ENCODE measurements at regions not wholly inside any gene's neighbourhood (a gene's known extent, or its start where the extent isn't known, plus 50 kb on each side); places are given as distances from the start of the nearest gene placed in this dataset.

DNA sequence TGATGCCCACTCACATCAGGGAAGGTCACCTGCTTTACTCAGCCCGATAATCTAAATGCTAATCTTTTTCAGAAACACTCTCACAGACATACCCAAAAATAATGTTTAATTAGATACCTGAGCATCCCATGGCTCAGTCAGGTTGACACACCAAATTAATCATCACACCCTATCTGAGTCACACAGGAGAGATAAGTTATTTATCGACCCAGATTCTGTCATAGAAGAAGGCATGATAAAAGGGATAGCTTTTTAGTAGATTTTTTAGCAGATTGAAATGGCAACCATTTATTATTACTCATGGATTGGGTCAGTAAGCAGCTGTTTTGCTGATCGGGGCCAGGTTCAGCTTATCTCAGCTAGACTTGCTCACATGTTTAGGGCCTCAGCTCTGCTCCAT lies 97.8 kb upstream of the TYRP1 start:
- DNase-seq (ENCODE audit: low read depth in 4 of 4, low spot score in 3 of 4) = no peak

DNA sequence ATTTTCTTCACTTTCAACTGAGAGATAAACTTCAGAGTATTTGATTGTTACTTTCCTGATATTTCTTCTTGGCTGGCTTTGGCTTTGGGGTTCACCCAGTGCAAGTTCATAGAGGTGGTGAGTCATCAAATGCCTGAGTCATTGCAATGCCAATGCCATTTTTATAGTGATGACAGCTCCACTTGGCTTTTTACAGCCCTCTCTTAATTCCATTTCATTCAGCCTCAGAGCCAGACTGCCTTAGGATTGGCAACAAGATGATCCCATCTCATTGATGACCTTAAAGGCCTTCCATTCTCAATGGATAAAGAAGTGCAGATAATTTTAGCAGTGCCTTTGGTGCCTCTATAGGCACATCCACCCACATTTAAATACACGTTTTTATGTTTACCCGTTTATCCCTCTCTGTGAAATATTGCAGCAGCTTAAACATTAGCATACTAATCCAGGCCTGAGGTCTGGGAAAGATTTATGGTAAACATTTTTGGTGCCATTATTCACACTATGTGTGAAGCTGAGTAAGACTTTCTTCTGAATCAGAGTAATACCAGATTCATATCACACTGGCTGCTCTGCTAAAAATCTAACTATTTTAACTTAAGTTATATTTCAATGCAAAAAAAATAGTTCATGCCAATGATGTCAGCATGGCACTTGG lies 88.9 kb upstream of the TYRP1 start:
- no peak for DNase-seq (ENCODE audit: low read depth in 4 of 4, low spot score in 3 of 4)

DNA sequence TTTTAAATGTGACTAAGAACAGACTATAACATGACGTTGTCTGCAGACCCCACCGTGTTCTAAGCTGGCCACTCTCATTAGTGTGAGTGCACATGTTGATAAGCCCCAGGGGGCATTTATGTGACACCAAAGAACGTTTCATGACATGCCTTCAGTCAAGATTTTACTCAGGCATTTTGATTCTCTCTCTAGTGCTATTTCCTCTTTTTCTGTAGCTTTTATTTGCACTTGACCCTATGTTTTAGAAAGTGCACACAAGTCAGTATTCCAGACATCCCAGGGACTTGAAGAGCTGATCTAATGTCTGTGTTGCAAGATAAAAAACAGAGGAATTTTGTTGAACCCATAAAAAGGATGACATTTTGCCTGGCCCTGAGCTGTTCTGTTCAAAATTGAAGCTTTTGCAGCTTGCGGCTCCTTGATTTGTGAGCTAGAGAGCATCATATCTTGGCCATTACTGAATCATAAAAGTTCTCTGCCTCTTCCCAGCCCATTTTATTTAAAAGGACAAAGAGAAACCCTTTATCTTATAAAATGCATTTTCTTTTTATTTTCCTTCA lies 80.9 kb upstream of the TYRP1 start:
- peak in 1 of 4 donors; percentile 20 for DNase-seq (ENCODE audit: low read depth in 4 of 4, low spot score in 3 of 4)

DNA sequence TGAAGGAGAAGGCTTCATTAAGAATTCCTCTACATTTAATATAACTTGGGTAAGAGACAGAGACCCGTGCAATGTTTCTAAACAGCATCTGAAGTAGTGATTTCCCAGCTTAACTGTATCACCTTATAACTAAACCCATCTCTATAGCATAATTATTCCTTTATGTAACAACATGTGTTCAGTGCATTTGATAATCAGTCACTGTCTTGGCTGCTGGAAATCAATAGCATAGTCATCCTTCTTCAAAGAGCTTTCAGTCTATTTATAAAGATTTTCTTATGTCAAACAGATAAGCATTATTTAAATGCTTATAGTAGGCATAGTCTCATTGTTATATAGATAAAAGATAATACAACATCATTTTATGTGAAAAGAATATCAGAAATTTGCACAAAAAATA lies 80.1 kb upstream of the TYRP1 start:
- DNase-seq (ENCODE audit: low read depth in 4 of 4, low spot score in 3 of 4) = no peak

DNA sequence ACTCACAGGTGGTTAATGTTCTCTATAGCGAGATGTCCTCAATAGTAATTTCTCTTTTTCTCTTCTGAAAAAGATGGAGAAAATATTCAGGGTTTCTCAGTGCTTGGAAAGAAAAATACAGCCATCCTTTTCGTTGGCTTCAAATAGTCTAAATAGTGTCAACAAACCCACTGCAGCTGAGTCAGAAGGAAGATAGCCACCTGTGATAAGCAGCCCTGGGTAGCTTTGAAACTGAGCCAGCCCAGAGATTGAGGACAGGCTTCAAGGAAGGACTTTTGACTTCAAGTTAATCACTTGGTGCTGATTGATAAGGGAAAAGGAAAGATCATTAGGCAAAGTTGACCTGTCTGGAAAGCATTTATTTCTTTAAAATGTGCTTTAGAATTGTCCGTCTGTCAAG lies 78.7 kb upstream of the TYRP1 start:
- DNase-seq (ENCODE audit: low read depth in 4 of 4, low spot score in 3 of 4) = no peak

DNA sequence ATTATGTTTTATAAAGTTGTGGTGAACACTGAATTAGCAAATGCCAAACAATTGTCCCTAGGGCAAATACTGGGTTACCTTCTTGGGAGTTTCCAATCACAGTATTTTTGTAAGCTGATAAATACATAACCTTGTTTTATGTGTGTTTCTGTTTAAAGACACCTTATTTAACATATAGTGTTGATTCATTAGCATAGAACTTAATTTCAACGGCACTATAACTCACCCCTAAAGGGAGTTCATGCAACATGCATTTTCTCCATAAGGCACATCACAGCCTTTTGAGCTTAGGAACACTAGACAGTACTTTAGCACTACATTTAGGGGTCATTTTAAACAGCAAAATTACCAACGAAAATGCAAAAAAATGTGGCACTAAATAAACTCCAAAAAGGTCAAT lies 74.2 kb upstream of the TYRP1 start:
- DNase-seq (ENCODE audit: low read depth in 4 of 4, low spot score in 3 of 4) = no peak

DNA sequence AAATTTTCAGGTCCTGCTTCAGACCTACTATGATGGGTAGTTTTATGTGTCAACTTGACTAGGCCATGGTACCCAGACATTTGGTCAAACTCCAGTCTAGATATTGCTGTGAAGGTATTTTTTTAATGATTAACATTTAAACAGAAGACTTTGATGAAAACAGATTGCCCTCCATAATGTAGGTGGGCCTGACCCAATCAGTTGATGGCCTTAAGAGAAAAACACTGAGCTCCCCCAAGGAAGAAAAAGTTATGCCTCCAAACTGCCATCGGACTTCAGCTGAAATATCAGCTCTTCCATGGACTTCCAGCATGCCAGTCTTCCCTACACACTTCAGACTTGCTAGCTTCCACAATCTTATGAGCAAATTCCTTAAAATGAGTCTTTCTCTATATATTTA lies 67.3 kb upstream of the TYRP1 start:
- DNase-seq (ENCODE audit: low read depth in 4 of 4, low spot score in 3 of 4) = no peak

DNA sequence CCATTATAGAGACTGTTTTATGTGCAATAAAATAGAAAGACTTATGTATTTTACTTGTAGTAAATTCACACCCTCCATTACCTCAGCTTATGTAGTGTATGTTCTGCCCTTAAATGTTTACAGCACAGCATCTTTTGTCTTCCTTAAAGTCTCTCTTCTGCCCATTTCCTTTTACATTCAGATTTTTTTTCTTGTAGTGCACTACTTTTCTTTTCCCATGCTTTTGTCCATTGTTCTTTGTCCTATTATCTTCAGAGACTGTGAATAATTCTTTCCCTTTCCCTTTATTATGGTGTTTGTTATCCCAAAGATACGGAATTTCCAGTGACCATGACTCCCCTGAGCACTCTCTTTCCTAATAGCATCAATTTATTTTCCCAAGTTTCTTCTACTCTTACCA lies 66.1 kb upstream of the TYRP1 start:
- no peak for DNase-seq (ENCODE audit: low read depth in 4 of 4, low spot score in 3 of 4)

DNA sequence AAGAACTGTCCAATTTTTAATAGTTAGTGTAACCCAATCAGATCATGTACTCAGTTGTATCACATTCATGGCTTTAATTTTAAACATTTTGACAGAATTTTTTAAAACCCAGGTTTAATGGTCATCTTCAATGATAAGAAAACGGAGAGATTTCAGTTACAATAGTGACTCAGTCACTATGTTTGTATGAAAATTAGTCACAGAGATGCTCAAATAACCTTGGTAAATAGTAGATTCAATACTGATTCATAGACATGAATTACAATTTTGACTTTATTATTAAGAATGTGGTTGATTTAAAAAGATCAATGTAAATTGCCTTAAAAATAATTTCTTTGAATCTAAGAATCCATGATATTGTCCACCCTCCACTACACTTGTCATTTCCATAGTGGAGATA lies 64.6 kb upstream of the TYRP1 start:
- no peak for DNase-seq (ENCODE audit: low read depth in 4 of 4, low spot score in 3 of 4)

DNA sequence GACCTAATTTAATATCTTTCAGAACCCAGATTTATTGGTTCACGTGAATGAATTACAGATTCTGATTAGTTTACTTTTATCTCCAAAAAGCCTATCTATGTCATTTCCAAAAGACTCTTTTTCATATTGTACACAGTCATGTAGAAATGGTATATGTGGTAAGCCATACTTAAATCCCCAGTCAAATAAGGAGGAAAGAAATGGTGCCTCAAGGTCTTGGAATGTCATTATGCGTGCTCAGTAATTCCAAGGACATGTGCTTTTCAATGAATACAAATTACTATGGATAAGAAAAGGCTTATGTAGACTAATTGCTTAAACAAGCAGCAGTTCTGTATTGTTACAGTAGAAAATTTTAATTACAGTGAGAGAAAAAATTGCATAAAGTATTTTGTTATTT lies 64.1 kb upstream of the TYRP1 start:
- DNase-seq (ENCODE audit: low read depth in 4 of 4, low spot score in 3 of 4) = no peak

DNA sequence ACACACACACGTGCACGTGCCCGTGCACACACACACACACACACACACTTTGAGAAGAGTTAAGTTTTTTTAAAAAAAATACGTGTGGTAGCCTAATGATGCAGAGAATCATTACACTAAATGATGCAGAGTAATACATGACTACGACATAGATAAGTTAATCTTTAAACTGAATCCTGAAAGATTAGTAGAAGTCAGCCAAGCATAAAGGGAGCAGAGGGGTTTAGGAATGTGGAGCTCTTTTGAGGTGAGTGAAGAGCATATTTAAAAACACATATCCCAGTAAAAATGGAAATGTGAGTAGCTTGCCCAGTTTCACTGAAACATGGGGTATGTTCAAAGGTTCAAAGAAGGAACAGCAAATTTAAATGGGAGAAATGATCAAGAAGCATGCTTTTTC lies 61.3 kb upstream of the TYRP1 start:
- DNase-seq (ENCODE audit: low read depth in 4 of 4, low spot score in 3 of 4) = peak in 1 of 4 donors; percentile 20

DNA sequence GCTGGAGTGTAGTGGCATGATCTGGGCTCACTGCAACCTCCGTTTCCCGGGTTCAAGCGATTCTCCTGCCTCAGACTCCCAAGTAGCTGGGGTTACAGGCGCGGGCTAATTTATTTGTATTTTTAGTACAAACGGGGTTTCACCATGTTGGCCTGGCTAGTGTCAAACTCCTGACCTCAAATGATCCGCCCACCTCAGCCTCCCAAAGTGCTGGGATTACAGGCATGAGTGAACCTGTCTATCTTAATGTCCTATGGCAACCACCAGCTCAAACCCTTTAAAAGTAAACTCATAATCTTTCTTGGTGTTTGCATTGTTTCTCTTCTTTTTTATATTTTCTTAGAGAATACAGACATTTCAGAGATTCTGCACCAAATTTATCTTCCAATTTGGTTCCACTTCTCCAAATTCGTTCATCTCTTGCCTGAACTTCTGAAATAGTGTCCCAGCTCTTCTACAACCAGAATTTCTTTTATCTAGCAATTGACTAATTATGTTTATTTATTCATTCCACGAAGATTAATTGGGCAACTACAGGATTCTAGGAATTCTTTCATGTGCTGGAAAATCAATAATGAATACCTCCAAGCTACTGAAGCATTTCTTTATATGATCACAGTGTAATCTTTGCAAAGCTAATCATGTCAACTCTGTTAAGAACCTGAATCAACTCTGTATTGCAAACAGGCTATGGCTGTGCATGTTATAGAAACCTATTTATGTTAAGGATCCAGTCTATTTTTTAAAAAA lies 60.0 kb upstream of the TYRP1 start:
- DNase-seq (ENCODE audit: low read depth in 4 of 4, low spot score in 3 of 4) = no peak

DNA sequence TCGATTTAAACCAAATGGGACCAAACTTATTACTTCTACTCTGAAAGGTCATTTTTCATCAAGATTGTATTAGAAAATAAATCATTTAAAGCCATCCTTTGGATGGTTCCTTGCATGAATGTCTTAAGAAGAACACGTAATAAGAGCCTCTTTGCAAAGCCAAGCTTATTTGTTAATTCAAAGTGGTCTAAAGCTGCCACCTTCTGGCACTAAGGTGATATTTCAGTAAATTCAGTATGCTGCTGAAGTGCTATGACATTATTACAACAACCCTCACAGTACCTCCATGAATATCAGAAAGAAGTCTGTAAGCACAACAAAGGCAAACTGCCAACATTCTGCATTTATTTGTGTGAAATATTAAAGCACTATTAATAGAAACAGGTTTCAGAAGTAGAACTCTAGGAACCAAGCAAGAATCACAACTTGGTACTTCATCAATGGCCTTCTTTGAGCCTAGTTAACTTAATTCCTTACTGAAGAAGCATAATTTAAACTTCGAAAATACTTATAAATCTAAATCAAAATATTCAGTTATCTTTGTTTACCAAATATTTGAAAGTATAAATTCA lies 53.1 kb upstream of the TYRP1 start:
- peak in 3 of 4 donors; percentile 46 to 67 (median 59) for DNase-seq (ENCODE audit: low read depth in 4 of 4, low spot score in 3 of 4)

DNA sequence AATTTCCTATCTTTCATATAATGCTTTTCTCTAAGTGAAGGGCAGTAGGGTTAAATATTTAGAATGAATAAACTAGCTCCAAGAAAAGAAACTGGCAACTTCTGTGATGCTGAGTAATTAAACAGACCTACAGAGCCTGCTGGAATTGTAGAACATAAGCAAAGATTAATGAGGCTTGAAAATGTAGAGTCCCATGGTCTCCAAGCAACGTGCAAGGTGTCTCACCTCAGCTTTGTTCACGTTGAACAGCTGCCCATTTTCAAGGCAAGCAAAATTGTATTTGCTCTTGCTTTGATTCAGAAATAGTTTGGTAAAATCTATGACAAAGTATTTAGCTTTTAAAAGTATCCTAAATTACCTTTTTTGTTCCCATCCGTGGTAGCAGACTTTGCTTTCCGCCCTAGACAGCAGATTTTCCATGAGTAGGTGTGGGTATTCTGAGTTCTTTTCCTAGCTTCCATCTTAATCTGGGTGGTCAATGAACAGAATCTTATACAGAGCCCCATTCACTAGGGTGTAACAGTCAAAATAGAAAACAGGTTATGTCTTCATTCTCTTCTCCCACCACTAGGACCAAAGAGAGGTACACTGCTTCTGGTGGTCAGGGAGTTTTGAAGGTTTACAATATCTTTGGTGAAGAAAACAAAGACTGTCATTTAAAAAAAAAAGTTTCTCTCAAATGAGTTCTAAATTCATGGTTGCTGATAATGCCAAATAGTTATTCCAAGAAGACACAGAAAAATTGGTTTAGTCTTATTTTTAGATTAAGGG lies 52.1 kb upstream of the TYRP1 start:
- peak in 3 of 4 donors; percentile 36 to 63 (median 43) for DNase-seq (ENCODE audit: low read depth in 4 of 4, low spot score in 3 of 4)
